ENCODE measurements at regions not wholly inside any gene's neighbourhood (a gene's known extent, or its start where the extent isn't known, plus 50 kb on each side); places are given as distances from the start of the nearest gene placed in this dataset.

DNA sequence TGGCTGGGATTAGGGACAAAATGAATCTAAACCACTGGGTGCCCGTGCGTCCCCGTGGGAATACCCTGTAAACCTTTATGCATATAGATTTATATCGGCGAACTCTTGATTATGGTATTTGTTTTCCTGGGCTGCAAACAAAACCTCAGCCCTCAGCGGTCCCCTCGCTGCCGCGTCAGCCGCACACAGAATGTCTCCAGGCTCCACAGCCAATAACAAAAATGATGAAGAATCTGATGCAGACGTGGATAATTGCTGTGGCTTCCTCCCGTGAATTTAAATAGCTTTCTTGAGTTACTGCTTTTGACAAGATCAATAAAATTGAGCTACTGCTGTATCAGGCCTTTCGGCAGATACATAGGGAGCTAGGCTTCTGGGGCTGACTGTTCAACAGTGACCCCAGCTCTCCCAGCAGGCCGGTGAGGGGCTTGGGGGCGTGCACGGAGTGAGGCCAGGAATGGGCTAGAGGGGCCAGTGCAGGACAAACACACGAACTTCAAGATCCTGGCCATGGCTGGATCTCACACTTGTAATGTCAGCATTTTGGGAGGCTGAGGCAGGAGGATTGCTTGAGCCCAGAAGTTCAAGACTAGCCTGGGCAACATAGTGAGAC lies 125.8 kb upstream of the NCOR2 start:
- no peak for DNase-seq (ENCODE audit: low spot score)
- no peak for TF ChIP-seq CTCF (IDR thresholded peaks at IDR 0.05; ENCODE audit: extremely low read depth, missing control alignments)

- no peak for TF ChIP-seq CTCF (IDR thresholded peaks at IDR 0.05; ENCODE audit: extremely low read depth, missing control alignments)
- no peak for DNase-seq (ENCODE audit: low spot score)
These were observed 125.0 kb upstream of the NCOR2 start for GRCh38 chr12:124692443-124692842.

DNA sequence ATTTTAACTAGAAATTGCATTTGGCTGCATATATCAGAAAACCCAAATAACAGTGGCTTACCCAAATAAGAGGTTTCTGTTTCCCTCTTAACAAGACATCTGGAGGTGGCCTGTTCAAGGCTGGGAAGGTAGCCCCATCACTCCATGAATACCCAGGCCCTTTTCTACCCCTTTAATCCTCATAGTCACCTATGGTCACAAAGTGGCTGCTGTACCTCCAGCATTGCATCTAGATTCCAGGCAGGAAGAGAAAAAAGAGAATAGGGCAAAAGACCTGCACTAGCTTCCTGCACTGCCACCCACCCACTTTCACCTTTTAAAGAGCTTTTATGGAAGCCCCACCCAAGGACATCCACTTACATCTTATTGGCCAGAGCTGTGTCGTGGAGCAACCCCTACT lies 124.0 kb upstream of the NCOR2 start:
- TF ChIP-seq CTCF (IDR thresholded peaks at IDR 0.05; ENCODE audit: extremely low read depth, missing control alignments): no peak
- DNase-seq (ENCODE audit: low spot score): no peak

DNA sequence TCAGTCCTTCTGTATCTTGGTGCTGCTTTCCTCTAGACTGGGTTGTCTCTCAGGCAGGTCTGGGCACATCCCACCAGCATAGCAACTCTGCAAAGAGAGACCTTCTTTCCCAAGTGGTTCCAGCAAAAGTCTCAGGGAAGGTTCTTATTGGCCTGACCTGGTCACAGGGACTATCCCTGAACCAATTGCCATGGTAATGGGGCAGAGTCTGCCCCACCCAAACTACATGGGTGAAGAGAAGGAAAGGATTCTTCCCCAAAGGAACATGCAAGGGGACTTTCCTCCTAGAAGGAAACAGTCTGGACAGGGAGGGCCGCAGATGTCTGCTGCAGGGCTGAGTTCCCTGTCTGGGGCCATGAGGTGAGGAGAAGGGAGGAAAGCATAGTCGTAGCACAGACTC lies 122.2 kb upstream of the NCOR2 start:
- TF ChIP-seq CTCF (IDR thresholded peaks at IDR 0.05; ENCODE audit: extremely low read depth, missing control alignments): no peak
- DNase-seq (ENCODE audit: low spot score): no peak

- no peak for DNase-seq (ENCODE audit: low spot score)
These were observed 121.1 kb upstream of the NCOR2 start for GRCh38 chr12:124688356-124688992.

DNA sequence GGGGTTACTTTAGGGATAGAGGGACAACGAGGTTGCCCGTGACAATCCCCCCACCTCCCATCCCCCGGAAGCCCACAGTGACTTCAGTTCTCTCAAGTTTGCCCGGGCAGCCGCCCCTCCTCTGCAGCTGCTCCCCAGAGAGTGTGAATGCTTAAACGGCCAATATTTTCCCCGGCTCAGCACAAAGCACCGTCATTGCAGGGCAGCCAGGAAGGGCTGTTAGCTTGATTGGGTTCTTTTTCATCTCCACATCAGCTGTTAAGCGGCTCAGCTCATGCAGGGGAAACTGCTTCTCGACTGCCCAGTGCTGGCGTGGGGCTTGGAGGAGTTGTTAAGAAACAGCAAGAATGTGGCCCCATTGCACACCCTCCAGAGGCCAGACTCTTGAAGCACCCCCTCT lies 120.5 kb upstream of the NCOR2 start:
- TF ChIP-seq CTCF (IDR thresholded peaks at IDR 0.05; ENCODE audit: extremely low read depth, missing control alignments): no peak
- DNase-seq (ENCODE audit: low spot score): no peak

More at GRCh38 chr12:124688356-124688992, 121.1 kb upstream of the NCOR2 start:
- no peak for TF ChIP-seq CTCF (IDR thresholded peaks at IDR 0.05; ENCODE audit: extremely low read depth, missing control alignments)

GRCh38 chr12:124687174-124687902 lies 119.9 kb upstream of the NCOR2 start:
- TF ChIP-seq CTCF (IDR thresholded peaks at IDR 0.05; ENCODE audit: extremely low read depth, missing control alignments): no peak
- DNase-seq (ENCODE audit: low spot score): no peak

All from GM20000 (cell line).